Upper lobe of left lung (tissue), 4 donors: ENCODE measurements at regions not wholly inside any gene's neighbourhood (a gene's known extent, or its start where the extent isn't known, plus 50 kb on each side); places are given as distances from the start of the nearest gene placed in this dataset.

Experiments
- EP300 ChIP-seq, 4 donors: sonication (generic); formaldehyde crosslinking; IDR thresholded peaks; one replicate each; pipeline ENCODE4 v1.5.1; 2017; ENCODE audit warnings: antibody characterized with exemption in 4 of 4, control low read depth in 2 of 4
- POLR2A ChIP-seq, 4 donors: fragments of 450-650 bp; IDR thresholded peaks; one replicate each; pipeline ENCODE4 v1.5.1; 2016 to 2017; ENCODE audit warnings: antibody characterized with exemption in 4 of 4, mild to moderate bottlenecking in 2 of 4
- POLR2AphosphoS5 ChIP-seq, 2 donors: sonication (generic); formaldehyde crosslinking; IDR thresholded peaks; one replicate each; pipeline ENCODE4 v1.5.1; 2017; ENCODE audit warnings: antibody characterized with exemption in 2 of 2
- TF ChIP-seq, protein P1 (sequence below), 6 experiments: fragments of 450-650 bp in 4 of 6; fragments of 200-600 bp in 2 of 6; sonication (generic) in 2 of 6; IDR thresholded peaks; one replicate each; pipeline ENCODE4 v1.5.1; 2016 to 2019; ENCODE audit warnings: antibody characterized with exemption in 6 of 6

- TF ChIP-seq, protein P1, sequence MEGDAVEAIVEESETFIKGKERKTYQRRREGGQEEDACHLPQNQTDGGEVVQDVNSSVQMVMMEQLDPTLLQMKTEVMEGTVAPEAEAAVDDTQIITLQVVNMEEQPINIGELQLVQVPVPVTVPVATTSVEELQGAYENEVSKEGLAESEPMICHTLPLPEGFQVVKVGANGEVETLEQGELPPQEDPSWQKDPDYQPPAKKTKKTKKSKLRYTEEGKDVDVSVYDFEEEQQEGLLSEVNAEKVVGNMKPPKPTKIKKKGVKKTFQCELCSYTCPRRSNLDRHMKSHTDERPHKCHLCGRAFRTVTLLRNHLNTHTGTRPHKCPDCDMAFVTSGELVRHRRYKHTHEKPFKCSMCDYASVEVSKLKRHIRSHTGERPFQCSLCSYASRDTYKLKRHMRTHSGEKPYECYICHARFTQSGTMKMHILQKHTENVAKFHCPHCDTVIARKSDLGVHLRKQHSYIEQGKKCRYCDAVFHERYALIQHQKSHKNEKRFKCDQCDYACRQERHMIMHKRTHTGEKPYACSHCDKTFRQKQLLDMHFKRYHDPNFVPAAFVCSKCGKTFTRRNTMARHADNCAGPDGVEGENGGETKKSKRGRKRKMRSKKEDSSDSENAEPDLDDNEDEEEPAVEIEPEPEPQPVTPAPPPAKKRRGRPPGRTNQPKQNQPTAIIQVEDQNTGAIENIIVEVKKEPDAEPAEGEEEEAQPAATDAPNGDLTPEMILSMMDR (IDR thresholded peaks at IDR 0.05): no peak
- TF ChIP-seq POLR2A (IDR thresholded peaks at IDR 0.05) (no peak), EP300 (IDR thresholded peaks at IDR 0.05) (no peak), POLR2AphosphoS5 (IDR thresholded peaks at IDR 0.05) (no peak)
These were observed 493.4 kb downstream of the CETN3 start for GRCh38 chr5:89916131-89916530.
